H9 (cell line): ENCODE measurements at regions not wholly inside any gene's neighbourhood (a gene's known extent, or its start where the extent isn't known, plus 50 kb on each side); places are given as distances from the start of the nearest gene placed in this dataset.

Source experiments
- DNase-seq: peaks from one replicate; pipeline ENCODE4 v3.0.0-alpha.2; 2017
- H2AFZ ChIP-seq: one replicate; pipeline ENCODE4 v1.6.1; 2013; ENCODE audit warnings: mild to moderate bottlenecking, low read length, control low read depth, moderate library complexity
- H2AK5ac ChIP-seq: 2 replicates; pipeline ENCODE4 v1.6.1; 2013; ENCODE audit warnings: low read length, control low read depth, mixed read lengths; ENCODE audit not compliant: insufficient read length
- H2BK120ac ChIP-seq: one replicate; pipeline ENCODE4 v1.6.1; 2013; ENCODE audit warnings: low read depth, mild to moderate bottlenecking, low read length, control low read depth, inconsistent platforms; ENCODE audit not compliant: poor library complexity, severe bottlenecking
- H2BK12ac ChIP-seq: 2 replicates; pipeline ENCODE4 v1.6.1; 2013; ENCODE audit warnings: low read length, control low read depth, mixed read lengths, low read depth; ENCODE audit not compliant: insufficient read length
- H2BK15ac ChIP-seq: 2 replicates; pipeline ENCODE4 v1.6.1; 2013; ENCODE audit warnings: low read depth, low read length, control low read depth
- H2BK20ac ChIP-seq: one replicate; pipeline ENCODE4 v1.6.1; 2013; ENCODE audit warnings: low read depth, mild to moderate bottlenecking, low read length, control low read depth, inconsistent platforms; ENCODE audit not compliant: poor library complexity, severe bottlenecking
- H2BK5ac ChIP-seq: 2 replicates; pipeline ENCODE4 v1.6.1; 2013; ENCODE audit warnings: low read length, control low read depth, mixed read lengths; ENCODE audit not compliant: insufficient read length
- H3K14ac ChIP-seq: 2 replicates; pipeline ENCODE4 v1.6.1; 2013; ENCODE audit warnings: low read length, control low read depth; ENCODE audit not compliant: insufficient read depth
- H3K18ac ChIP-seq: 2 replicates; pipeline ENCODE4 v1.6.1; 2013; ENCODE audit warnings: low read depth, mild to moderate bottlenecking, mixed read lengths, low read length, control low read depth; ENCODE audit not compliant: insufficient read length
- H3K23ac ChIP-seq: 2 replicates; pipeline ENCODE4 v1.6.1; 2013; ENCODE audit warnings: low read length, control low read depth, mixed read lengths, low read depth; ENCODE audit not compliant: insufficient read length
- H3K23me2 ChIP-seq: 2 replicates; pipeline ENCODE4 v1.6.1; 2013; ENCODE audit warnings: low read depth, mild to moderate bottlenecking, mixed read lengths, low read length, control low read depth; ENCODE audit not compliant: insufficient read length, poor library complexity, severe bottlenecking
- H3K27ac ChIP-seq: 2 replicates; pipeline ENCODE4 v1.5.1; 2013; ENCODE audit warnings: low read length, control low read depth, mixed read lengths, low read depth; ENCODE audit not compliant: insufficient read length
- H3K27me3 ChIP-seq: 2 replicates; pipeline ENCODE4 v1.6.1; 2013; ENCODE audit warnings: low read length, control low read depth, inconsistent platforms; ENCODE audit not compliant: insufficient read depth
- H3K4ac ChIP-seq: 2 replicates; pipeline ENCODE4 v1.6.1; 2013; ENCODE audit warnings: low read depth, mild to moderate bottlenecking, control low read depth, inconsistent platforms, low read length, moderate library complexity
- H3K4me1 ChIP-seq: 2 replicates; pipeline ENCODE4 v1.6.1; 2013; ENCODE audit warnings: low read length, control low read depth, inconsistent platforms; ENCODE audit not compliant: insufficient read depth
- H3K4me2 ChIP-seq: 2 replicates; pipeline ENCODE4 v1.6.1; 2013; ENCODE audit warnings: low read length, control low read depth, mixed read lengths; ENCODE audit not compliant: insufficient read length, insufficient read depth
- H3K56ac ChIP-seq: 2 replicates; pipeline ENCODE4 v1.6.1; 2013; ENCODE audit warnings: low read depth, mild to moderate bottlenecking, mixed read lengths, low read length, control low read depth; ENCODE audit not compliant: insufficient read length
- H3K79me1 ChIP-seq: 2 replicates; pipeline ENCODE4 v1.6.1; 2013; ENCODE audit warnings: low read depth, mild to moderate bottlenecking, moderate library complexity, low read length, control low read depth, inconsistent platforms; ENCODE audit not compliant: insufficient read depth, poor library complexity, severe bottlenecking
- H3K79me2 ChIP-seq: 2 replicates; pipeline ENCODE4 v1.6.1; 2013; ENCODE audit warnings: low read length, control low read depth, inconsistent platforms; ENCODE audit not compliant: insufficient read depth
- H3K9ac ChIP-seq: 2 replicates; pipeline ENCODE4 v1.6.1; 2013; ENCODE audit warnings: low read length, control low read depth, mixed read lengths; ENCODE audit not compliant: insufficient read length; ENCODE audit errors: extremely low read depth
- H3K9me3 ChIP-seq: one replicate; pipeline ENCODE4 v1.6.1; 2013; ENCODE audit warnings: low read depth, low read length, inconsistent platforms; ENCODE audit not compliant: control insufficient read depth
- H3T11ph ChIP-seq: one replicate; pipeline ENCODE4 v1.6.1; 2013; ENCODE audit warnings: mild to moderate bottlenecking, low read length, control low read depth, inconsistent platforms
- H4K20me1 ChIP-seq: one replicate; pipeline ENCODE4 v1.6.1; 2013; ENCODE audit not compliant: control insufficient read depth, insufficient read length, insufficient read depth
- H4K5ac ChIP-seq: 2 replicates; pipeline ENCODE4 v1.6.1; 2013; ENCODE audit warnings: low read depth, mild to moderate bottlenecking, mixed read lengths, low read length, control low read depth; ENCODE audit not compliant: insufficient read length
- H4K8ac ChIP-seq: replicated peaks from 2 replicates; pipeline ENCODE4 v1.6.1; 2013; ENCODE audit warnings: low read length, control low read depth, mixed read lengths, low read depth; ENCODE audit not compliant: insufficient read length
- H4K91ac ChIP-seq: 2 replicates; pipeline ENCODE4 v1.6.1; 2013; ENCODE audit warnings: low read depth, mild to moderate bottlenecking, moderate library complexity, mixed read lengths, low read length, control low read depth; ENCODE audit not compliant: insufficient read length
- H3K27ac Mint-ChIP-seq, 3 experiments: 2 replicates in 2 of 3; 3 replicates in 1 of 3; pipeline ENCODE4 v1.8.0; 2020 to 2021; ENCODE audit warnings: mixed read lengths in 3 of 3, mild to moderate bottlenecking in 1 of 3, moderate library complexity in 1 of 3
- H3K27me3 Mint-ChIP-seq: 2 replicates; pipeline ENCODE4 v1.8.0; 2021; ENCODE audit warnings: low read depth, mild to moderate bottlenecking, moderate library complexity, mixed read lengths
- H3K36me3 Mint-ChIP-seq, 3 experiments: 2 replicates in 2 of 3; 3 replicates in 1 of 3; pipeline ENCODE4 v1.8.0; 2020 to 2021; ENCODE audit warnings: low read depth in 3 of 3, mixed read lengths in 3 of 3; ENCODE audit not compliant: insufficient read depth in 1 of 3
- H3K4me1 Mint-ChIP-seq, 2 experiments: 2 replicates each; pipeline ENCODE4 v1.8.0; 2020; ENCODE audit warnings: mixed read lengths in 2 of 2
- H3K4me3 Mint-ChIP-seq, 2 experiments: 2 replicates in 1 of 2; 3 replicates in 1 of 2; pipeline ENCODE4 v1.8.0; 2020 to 2021; ENCODE audit warnings: mild to moderate bottlenecking in 2 of 2, mixed read lengths in 2 of 2, moderate library complexity in 1 of 2
- H3K9me3 Mint-ChIP-seq, 2 experiments: 2 replicates in 1 of 2; 3 replicates in 1 of 2; pipeline ENCODE4 v1.8.0; 2020; ENCODE audit warnings: mild to moderate bottlenecking in 2 of 2, mixed read lengths in 2 of 2, moderate library complexity in 1 of 2
- CTCF ChIP-seq: fragments of 200-600 bp; sonication (generic); conservative IDR thresholded peaks from 3 replicates; pipeline ENCODE4 v1.8.0; 2021; ENCODE audit warnings: antibody characterized with exemption, mild to moderate bottlenecking
- WGBS: extraction: QIAGEN DNeasy Blood & Tissue Kit; methylation state at CpG from one replicate; pipeline ENCODE4 v1.1.7; 2013; ENCODE audit warnings: missing lambda C conversion rate, low lambda C conversion rate, mixed read lengths; ENCODE audit not compliant: insufficient read length; ENCODE audit errors: extremely low coverage; 5-methylcytosine and 5-hydroxymethylcytosine counted together

GRCh38 chr9:93859431-93860215 lies 95.5 kb downstream of the BARX1 start:
- no peak overlapping the region for H3K56ac ChIP-seq
- H3K27me3 ChIP-seq: no peaks in the 10 kb centered on the region
- H3K4me1 Mint-ChIP-seq: peaks cover 15 to 38% of the 10 kb centered on the region in 2 experiments
- DNase-seq: no peak
- no peaks in the 10 kb centered on the region for H4K20me1 ChIP-seq
- H3K9me3 ChIP-seq: no peaks in the 10 kb centered on the region
- no peak overlapping the region for H4K8ac ChIP-seq
- H2BK12ac ChIP-seq: no peak overlapping the region
- H3K23me2 ChIP-seq: no peaks in the 10 kb centered on the region
- H4K5ac ChIP-seq: no peak overlapping the region
- H3K4me1 ChIP-seq: no peaks in the 10 kb centered on the region; the same call in 1 of the 2 replicates
- H2AK5ac ChIP-seq: no peak overlapping the region
- H3K18ac ChIP-seq: no peak overlapping the region
- no peak overlapping the region for H3K4ac ChIP-seq
- H3K9me3 Mint-ChIP-seq: no peaks in the 10 kb centered on the region
- peak; percentile 59; the same call in 2 of the 3 replicates for TF ChIP-seq CTCF
- no peak overlapping the region for H3K27ac ChIP-seq
- H3K27ac Mint-ChIP-seq: peak overlapping the region in 1 of 3 experiments; percentile 28; a peak in 2 of 7 replicates
- no peaks in the 10 kb centered on the region for H3K79me1 ChIP-seq
- H3K79me2 ChIP-seq: no peaks in the 10 kb centered on the region
- H3K4me2 ChIP-seq: no peak overlapping the region
- H2BK20ac ChIP-seq: no peak overlapping the region
- WGBS: no CpG with 5 or more reads among the region's 10 CpGs
- H2BK120ac ChIP-seq: no peak overlapping the region
- H2BK5ac ChIP-seq: no peak overlapping the region
- H3K36me3 Mint-ChIP-seq: no peaks in the 10 kb centered on the region
- no peak overlapping the region for H3K9ac ChIP-seq
- peaks cover 10% of the 10 kb centered on the region for H3K27me3 Mint-ChIP-seq
- no peak overlapping the region for H3K4me3 Mint-ChIP-seq
- no peak overlapping the region for H2BK15ac ChIP-seq
- H3K14ac ChIP-seq: no peak overlapping the region
- no peak overlapping the region for H3T11ph ChIP-seq
- H2AFZ ChIP-seq: no peak overlapping the region
- H4K91ac ChIP-seq: no peak overlapping the region
- H3K23ac ChIP-seq: no peak overlapping the region
